HL-60 (cell line): ENCODE measurements at regions not wholly inside any gene's neighbourhood (a gene's known extent, or its start where the extent isn't known, plus 50 kb on each side); places are given as distances from the start of the nearest gene placed in this dataset.

Experiments used
- DNase-seq, 2 experiments: peaks; one replicate each; pipeline ENCODE4 v3.0.0-alpha.2; 2010 to 2020; ENCODE audit warnings: low read depth in 1 of 2, low spot score in 1 of 2
- H3K27ac ChIP-seq: fragments of 250-450 bp; sonication (Bioruptor Pico); replicated peaks from 2 replicates; pipeline ENCODE4 v1.5.1; 2020; ENCODE audit warnings: mild to moderate bottlenecking, moderate library complexity
- H3K27me3 ChIP-seq: fragments of 250-450 bp; sonication (Bioruptor Pico); 2 replicates; pipeline ENCODE4 v1.5.1; 2021; ENCODE audit warnings: mild to moderate bottlenecking, moderate library complexity; ENCODE audit not compliant: insufficient read depth, poor library complexity, severe bottlenecking
- H3K4me3 ChIP-seq: replicated peaks from 2 replicates; pipeline ENCODE4 v1.5.1; 2011; ENCODE audit warnings: mild to moderate bottlenecking, control low read depth, low read length; ENCODE audit not compliant: insufficient read depth
- GABPA ChIP-seq: IDR thresholded peaks from 2 replicates; pipeline ENCODE4 v1.6.1; 2012; ENCODE audit warnings: low read depth
- POLR2AphosphoS5 ChIP-seq: IDR thresholded peaks from 2 replicates; pipeline ENCODE4 v1.6.1; 2012; ENCODE audit warnings: low read depth
- SPI1 ChIP-seq: IDR thresholded peaks from 2 replicates; pipeline ENCODE4 v1.6.1; 2012; ENCODE audit warnings: low read depth, mild to moderate bottlenecking, borderline replicate concordance
- TF ChIP-seq, protein P1 (sequence below): IDR thresholded peaks from one replicate; pipeline ENCODE4 v1.5.1; 2011; ENCODE audit warnings: low read length, control low read depth, inconsistent platforms; ENCODE audit not compliant: insufficient read depth
- TF ChIP-seq, protein P2 (sequence below): IDR thresholded peaks from 2 replicates; pipeline ENCODE4 v1.6.1; 2012; ENCODE audit warnings: low read depth; ENCODE audit not compliant: insufficient replicate concordance

DNA sequence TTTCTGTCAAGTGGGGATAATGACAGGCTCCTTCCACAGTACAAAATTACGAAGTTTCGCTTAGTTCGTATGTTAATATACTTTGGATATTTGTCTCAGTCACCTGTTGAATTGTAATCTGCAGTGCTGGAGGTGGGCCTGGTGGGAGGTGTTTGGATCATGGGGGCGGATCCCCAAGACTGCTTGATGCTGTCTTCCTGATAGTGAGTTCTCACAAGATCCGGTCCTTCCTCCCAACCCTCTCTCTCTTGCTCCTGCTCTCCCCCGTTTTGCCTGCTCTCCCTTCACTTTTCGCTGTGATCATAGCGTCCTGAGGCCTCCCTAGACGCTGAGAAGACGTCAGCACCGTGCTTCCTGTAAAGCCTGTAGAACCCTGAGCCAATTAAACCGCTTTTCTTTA is 97.1 kb upstream of the EPB41L3 start:
- TF ChIP-seq, protein P1, sequence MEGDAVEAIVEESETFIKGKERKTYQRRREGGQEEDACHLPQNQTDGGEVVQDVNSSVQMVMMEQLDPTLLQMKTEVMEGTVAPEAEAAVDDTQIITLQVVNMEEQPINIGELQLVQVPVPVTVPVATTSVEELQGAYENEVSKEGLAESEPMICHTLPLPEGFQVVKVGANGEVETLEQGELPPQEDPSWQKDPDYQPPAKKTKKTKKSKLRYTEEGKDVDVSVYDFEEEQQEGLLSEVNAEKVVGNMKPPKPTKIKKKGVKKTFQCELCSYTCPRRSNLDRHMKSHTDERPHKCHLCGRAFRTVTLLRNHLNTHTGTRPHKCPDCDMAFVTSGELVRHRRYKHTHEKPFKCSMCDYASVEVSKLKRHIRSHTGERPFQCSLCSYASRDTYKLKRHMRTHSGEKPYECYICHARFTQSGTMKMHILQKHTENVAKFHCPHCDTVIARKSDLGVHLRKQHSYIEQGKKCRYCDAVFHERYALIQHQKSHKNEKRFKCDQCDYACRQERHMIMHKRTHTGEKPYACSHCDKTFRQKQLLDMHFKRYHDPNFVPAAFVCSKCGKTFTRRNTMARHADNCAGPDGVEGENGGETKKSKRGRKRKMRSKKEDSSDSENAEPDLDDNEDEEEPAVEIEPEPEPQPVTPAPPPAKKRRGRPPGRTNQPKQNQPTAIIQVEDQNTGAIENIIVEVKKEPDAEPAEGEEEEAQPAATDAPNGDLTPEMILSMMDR, result no peak
- TF ChIP-seq POLR2AphosphoS5, result no peak
- TF ChIP-seq SPI1, result no peak
- TF ChIP-seq, protein P2, sequence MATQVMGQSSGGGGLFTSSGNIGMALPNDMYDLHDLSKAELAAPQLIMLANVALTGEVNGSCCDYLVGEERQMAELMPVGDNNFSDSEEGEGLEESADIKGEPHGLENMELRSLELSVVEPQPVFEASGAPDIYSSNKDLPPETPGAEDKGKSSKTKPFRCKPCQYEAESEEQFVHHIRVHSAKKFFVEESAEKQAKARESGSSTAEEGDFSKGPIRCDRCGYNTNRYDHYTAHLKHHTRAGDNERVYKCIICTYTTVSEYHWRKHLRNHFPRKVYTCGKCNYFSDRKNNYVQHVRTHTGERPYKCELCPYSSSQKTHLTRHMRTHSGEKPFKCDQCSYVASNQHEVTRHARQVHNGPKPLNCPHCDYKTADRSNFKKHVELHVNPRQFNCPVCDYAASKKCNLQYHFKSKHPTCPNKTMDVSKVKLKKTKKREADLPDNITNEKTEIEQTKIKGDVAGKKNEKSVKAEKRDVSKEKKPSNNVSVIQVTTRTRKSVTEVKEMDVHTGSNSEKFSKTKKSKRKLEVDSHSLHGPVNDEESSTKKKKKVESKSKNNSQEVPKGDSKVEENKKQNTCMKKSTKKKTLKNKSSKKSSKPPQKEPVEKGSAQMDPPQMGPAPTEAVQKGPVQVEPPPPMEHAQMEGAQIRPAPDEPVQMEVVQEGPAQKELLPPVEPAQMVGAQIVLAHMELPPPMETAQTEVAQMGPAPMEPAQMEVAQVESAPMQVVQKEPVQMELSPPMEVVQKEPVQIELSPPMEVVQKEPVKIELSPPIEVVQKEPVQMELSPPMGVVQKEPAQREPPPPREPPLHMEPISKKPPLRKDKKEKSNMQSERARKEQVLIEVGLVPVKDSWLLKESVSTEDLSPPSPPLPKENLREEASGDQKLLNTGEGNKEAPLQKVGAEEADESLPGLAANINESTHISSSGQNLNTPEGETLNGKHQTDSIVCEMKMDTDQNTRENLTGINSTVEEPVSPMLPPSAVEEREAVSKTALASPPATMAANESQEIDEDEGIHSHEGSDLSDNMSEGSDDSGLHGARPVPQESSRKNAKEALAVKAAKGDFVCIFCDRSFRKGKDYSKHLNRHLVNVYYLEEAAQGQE, result no peak
- no peak for TF ChIP-seq GABPA
- H3K27me3 ChIP-seq, result peaks cover 46% of the 10 kb centered on the region
- DNase-seq, result no peak
- no peak overlapping the region for H3K27ac ChIP-seq
- H3K4me3 ChIP-seq, result no peak overlapping the region

DNA sequence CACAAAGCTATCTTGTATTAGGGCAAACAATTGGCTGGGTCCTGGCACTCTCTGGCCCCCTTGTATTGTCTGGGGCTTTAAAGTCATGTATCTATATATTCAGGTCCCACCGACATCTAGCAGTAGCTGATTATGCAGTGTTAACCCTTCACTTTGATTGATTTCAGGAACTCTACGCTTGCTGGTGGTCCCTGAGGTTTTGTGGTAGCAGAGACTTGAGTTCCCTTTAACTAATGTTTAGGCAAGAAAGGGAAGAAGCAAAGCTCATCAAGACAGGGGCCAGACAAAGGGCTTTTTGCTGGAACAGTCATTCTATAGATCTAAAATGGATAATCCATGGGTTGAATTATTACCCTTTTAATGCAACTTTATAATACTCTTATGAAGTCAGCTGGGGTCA is 95.3 kb upstream of the EPB41L3 start:
- no peak for DNase-seq
- peaks cover 40% of the 10 kb centered on the region for H3K27me3 ChIP-seq
- no peak for TF ChIP-seq POLR2AphosphoS5
- TF ChIP-seq GABPA, result no peak
- no peak for TF ChIP-seq SPI1
- TF ChIP-seq, protein P2, result no peak
- TF ChIP-seq, protein P1, result no peak
- H3K27ac ChIP-seq, result no peak overlapping the region
- no peak overlapping the region for H3K4me3 ChIP-seq

DNA sequence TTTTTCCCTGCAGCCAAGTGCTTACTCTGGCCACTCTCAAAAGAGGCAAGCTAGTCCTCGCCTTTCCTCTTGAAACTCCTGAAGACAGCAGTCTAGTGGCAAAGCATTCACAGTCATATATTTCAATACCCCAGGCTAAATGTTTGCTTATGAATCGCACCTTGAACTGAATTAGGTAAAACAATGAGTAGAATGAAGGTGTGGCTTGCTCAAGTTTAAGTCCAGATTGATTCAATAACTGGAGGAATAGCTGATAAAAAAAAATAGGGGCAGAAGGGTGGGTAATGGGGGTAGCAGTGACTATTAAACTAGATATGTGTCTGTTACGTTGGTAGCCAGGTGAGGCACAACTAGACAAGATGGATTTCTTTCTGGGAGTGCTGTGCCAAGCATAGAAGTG is 88.2 kb upstream of the EPB41L3 start:
- TF ChIP-seq SPI1 (no peak), GABPA (no peak), POLR2AphosphoS5 (no peak)
- TF ChIP-seq, protein P2, result no peak
- H3K27me3 ChIP-seq, result peaks cover 52% of the 10 kb centered on the region
- H3K4me3 ChIP-seq, result no peak overlapping the region
- no peak overlapping the region for H3K27ac ChIP-seq
- DNase-seq, result no peak

DNA sequence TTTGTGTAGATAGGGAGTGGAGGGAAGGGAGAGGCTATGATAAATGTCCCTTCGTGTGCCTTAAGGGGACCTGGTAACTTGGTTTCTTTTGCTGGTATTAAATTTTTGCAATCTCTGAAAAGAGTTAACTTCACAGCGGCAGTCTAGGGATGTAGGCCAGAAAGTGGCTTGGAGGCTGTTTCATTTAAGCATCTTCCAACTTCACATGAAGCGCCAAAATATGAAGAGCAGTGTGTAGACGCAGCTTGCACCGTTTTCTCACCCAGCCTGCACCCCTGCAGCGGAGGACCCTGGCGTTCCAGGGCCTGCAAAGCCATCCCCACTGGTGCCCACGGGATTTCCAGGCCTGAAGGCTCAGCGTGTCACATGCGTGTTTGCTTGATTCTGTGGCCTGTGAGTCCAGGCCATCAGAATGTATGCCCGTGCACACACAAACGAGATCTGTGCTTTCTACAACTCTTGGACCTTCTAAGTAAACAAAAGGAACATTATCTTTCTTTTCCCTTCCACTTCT is 87.2 kb upstream of the EPB41L3 start:
- H3K27me3 ChIP-seq, result peaks cover 50% of the 10 kb centered on the region
- no peak overlapping the region for H3K4me3 ChIP-seq
- TF ChIP-seq, protein P2, result no peak
- TF ChIP-seq, protein P1, result no peak

More for the DNA sequence above, 87.2 kb upstream of the EPB41L3 start:
- DNase-seq, result no peak
- H3K27ac ChIP-seq, result no peak overlapping the region
